WTC11 (cell line): ENCODE measurements at regions not wholly inside any gene's neighbourhood (a gene's known extent, or its start where the extent isn't known, plus 50 kb on each side); places are given as distances from the start of the nearest gene placed in this dataset.

Source experiments
- ATF3 ChIP-seq: sonication (generic); formaldehyde crosslinking; conservative IDR thresholded peaks from 2 replicates; pipeline ENCODE4 v1.8.1; 2022; ENCODE audit warnings: mild to moderate bottlenecking, missing genetic modification reagents
- CTCF ChIP-seq: fragments of 200-600 bp; IDR thresholded peaks from 2 replicates; pipeline ENCODE4 v1.8.0; 2022; ENCODE audit warnings: antibody characterized with exemption
- ESRRA ChIP-seq: sonication (generic); formaldehyde crosslinking; IDR thresholded peaks from 2 replicates; pipeline ENCODE4 v1.8.1; 2022; ENCODE audit warnings: mild to moderate bottlenecking, missing genetic modification reagents, borderline replicate concordance
- FOXK1 ChIP-seq: sonication (generic); formaldehyde crosslinking; IDR thresholded peaks from 2 replicates; pipeline ENCODE4 v1.8.0; 2022; ENCODE audit warnings: mild to moderate bottlenecking, moderate library complexity, missing genetic modification reagents
- USF1 ChIP-seq: sonication (generic); formaldehyde crosslinking; IDR thresholded peaks from 2 replicates; pipeline ENCODE4 v1.8.0; 2022; ENCODE audit warnings: mild to moderate bottlenecking, missing genetic modification reagents
- USF2 ChIP-seq: sonication (generic); formaldehyde crosslinking; IDR thresholded peaks from 2 replicates; pipeline ENCODE4 v1.8.1; 2023; ENCODE audit warnings: mild to moderate bottlenecking, missing genetic modification reagents, moderate library complexity
- ZNF219 ChIP-seq: sonication (generic); formaldehyde crosslinking; IDR thresholded peaks from 2 replicates; pipeline ENCODE4 v1.8.0; 2023; ENCODE audit warnings: missing genetic modification reagents, mild to moderate bottlenecking, borderline replicate concordance
- TF ChIP-seq, protein P1 (sequence below): sonication (generic); formaldehyde crosslinking; IDR thresholded peaks from 2 replicates; pipeline ENCODE4 v1.8.0; 2022; ENCODE audit warnings: mild to moderate bottlenecking, missing genetic modification reagents
- TF ChIP-seq, protein P2 (sequence below): fragments of 250-450 bp; sonication (Bioruptor Pico); IDR thresholded peaks from 2 replicates; pipeline ENCODE4 v2.1.2; 2022; ENCODE audit warnings: mild to moderate bottlenecking, moderate library complexity
- TF ChIP-seq, protein P3 (sequence below): sonication (generic); formaldehyde crosslinking; IDR thresholded peaks from 2 replicates; pipeline ENCODE4 v1.8.1; 2023; ENCODE audit warnings: mild to moderate bottlenecking, missing genetic modification reagents

DNA sequence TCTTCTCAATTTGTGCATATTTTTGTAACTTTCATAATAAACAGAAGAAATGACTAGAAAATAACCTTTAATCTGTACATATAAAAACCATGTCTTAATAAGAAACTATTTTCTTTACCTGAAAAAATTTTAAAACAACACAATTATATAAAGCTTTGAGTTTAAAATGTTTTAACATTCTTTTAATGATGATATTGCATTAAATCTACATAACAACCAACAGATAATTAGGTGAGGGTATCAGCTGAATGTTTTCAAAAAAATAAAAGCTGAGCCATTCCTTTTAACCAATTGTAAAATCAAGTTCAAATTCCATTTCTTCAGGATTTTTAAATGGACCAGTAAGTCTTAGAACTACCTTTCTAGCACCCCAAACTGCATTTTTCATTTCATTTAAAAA, 1185.0 kb upstream of the CITED2 start:
- TF ChIP-seq CTCF, result no peak
- no peak for TF ChIP-seq USF2 (CRISPR knock-in tag)
- TF ChIP-seq, protein P1, sequence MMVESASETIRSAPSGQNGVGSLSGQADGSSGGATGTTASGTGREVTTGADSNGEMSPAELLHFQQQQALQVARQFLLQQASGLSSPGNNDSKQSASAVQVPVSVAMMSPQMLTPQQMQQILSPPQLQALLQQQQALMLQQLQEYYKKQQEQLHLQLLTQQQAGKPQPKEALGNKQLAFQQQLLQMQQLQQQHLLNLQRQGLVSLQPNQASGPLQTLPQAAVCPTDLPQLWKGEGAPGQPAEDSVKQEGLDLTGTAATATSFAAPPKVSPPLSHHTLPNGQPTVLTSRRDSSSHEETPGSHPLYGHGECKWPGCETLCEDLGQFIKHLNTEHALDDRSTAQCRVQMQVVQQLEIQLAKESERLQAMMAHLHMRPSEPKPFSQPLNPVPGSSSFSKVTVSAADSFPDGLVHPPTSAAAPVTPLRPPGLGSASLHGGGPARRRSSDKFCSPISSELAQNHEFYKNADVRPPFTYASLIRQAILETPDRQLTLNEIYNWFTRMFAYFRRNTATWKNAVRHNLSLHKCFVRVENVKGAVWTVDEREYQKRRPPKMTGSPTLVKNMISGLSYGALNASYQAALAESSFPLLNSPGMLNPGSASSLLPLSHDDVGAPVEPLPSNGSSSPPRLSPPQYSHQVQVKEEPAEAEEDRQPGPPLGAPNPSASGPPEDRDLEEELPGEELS, result no peak
- no peak for TF ChIP-seq ESRRA (CRISPR knock-in tag)
- no peak for TF ChIP-seq USF1 (CRISPR knock-in tag)
- TF ChIP-seq, protein P2, sequence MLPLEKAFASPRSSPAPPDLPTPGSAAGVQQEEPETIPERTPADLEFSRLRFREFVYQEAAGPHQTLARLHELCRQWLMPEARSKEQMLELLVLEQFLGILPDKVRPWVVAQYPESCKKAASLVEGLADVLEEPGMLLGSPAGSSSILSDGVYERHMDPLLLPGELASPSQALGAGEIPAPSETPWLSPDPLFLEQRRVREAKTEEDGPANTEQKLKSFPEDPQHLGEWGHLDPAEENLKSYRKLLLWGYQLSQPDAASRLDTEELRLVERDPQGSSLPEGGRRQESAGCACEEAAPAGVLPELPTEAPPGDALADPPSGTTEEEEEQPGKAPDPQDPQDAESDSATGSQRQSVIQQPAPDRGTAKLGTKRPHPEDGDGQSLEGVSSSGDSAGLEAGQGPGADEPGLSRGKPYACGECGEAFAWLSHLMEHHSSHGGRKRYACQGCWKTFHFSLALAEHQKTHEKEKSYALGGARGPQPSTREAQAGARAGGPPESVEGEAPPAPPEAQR, result no peak
- TF ChIP-seq FOXK1, result no peak
- TF ChIP-seq ATF3 (CRISPR knock-in tag), result no peak
- TF ChIP-seq, protein P3, sequence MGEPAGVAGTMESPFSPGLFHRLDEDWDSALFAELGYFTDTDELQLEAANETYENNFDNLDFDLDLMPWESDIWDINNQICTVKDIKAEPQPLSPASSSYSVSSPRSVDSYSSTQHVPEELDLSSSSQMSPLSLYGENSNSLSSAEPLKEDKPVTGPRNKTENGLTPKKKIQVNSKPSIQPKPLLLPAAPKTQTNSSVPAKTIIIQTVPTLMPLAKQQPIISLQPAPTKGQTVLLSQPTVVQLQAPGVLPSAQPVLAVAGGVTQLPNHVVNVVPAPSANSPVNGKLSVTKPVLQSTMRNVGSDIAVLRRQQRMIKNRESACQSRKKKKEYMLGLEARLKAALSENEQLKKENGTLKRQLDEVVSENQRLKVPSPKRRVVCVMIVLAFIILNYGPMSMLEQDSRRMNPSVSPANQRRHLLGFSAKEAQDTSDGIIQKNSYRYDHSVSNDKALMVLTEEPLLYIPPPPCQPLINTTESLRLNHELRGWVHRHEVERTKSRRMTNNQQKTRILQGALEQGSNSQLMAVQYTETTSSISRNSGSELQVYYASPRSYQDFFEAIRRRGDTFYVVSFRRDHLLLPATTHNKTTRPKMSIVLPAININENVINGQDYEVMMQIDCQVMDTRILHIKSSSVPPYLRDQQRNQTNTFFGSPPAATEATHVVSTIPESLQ (CRISPR knock-in tag), result no peak
- TF ChIP-seq ZNF219 (CRISPR knock-in tag), result no peak
